GM21423 (cell line): ENCODE measurements at regions not wholly inside any gene's neighbourhood (a gene's known extent, or its start where the extent isn't known, plus 50 kb on each side); places are given as distances from the start of the nearest gene placed in this dataset.

Experiments used
- ATAC-seq: cut with Tn5 transposase; IDR thresholded peaks from one replicate; pipeline ENCODE4 v1.9.1; 2021; ENCODE audit warnings: mild to moderate bottlenecking, moderate library complexity; ENCODE audit not compliant: unreplicated experiment

DNA sequence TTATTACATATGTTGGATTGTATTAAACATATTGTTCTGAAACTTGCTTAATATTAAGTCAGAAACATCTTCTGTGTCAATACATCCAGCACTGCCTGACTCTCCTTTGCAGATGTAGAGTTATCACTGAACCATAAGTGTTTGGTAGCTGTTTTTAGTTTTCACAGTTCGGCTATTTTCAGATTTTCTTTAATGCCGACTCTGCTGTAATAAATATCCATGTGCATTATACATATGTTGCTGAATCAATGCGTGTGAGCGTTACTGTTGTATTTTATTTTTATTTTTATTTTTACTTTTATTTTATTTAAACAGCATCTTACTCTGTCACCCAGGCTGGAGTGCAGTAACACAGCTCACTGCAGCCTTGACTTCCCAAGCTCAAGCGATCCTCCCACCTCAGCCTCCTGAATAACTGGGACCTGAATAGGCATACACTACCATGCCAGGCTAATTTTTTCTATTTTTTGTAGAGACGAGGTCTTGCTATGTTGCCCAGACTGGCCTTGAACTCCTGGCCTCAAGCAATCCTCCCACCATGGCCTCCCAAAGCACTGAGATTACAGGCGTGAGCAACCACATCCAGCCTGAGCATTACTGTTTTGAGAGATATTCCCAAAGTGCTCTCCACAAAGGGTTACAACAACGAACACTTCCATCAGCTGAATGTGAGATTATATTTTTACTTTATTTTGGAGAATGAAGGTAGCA is 50.7 kb upstream of the NOCT start:
- no peak for ATAC-seq

- ATAC-seq, result no peak
These were observed 52.2 kb upstream of the NOCT start for GRCh38 chr4:138963412-138963811.

DNA sequence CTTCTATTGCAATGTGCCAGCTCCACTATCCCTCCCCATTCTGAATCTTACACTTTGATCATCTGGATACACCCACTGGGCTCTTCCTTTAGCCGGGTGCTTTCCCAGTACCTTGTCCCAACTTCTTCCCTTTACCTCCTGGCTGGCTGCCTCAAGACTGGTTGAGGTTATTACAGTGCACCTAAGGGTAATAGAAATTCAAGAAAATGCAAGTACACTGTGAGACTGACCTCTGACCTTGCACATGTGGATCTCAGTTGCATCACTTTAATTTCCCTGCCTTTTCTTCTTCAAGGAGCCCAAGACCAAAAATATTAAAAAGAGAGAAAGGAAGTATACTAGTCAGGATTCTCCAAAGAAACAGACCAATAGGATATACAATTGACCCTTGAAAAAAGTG is 53.9 kb upstream of the NOCT start:
- no peak for ATAC-seq

- ATAC-seq, result no peak
These were observed 54.5 kb upstream of the NOCT start for GRCh38 chr4:138961129-138961528.

DNA sequence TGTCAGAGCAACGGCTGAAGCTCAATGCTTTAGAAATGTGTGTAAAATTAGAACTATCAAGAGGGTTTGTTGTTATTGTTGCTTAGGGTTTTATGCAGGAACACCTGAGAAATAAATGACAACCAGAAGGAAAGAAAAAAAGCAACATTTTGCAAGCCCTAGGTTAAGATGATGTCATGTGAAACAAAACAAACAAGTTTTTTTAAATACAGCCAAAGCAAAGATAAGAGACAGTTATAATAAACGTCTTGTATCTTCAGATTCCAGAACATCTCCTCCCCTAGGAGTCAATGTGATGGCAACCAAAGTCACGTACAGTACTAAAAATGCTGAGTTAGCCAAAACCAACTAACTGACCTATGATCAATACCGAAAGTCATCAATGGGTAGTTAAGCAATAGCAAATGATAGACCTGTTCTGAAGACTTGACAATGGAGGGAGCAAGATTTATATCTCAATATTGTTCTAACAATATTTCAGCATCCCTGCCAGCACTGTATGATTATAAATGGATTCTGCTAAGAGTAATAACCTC is 55.3 kb upstream of the NOCT start:
- ATAC-seq, result no peak

DNA sequence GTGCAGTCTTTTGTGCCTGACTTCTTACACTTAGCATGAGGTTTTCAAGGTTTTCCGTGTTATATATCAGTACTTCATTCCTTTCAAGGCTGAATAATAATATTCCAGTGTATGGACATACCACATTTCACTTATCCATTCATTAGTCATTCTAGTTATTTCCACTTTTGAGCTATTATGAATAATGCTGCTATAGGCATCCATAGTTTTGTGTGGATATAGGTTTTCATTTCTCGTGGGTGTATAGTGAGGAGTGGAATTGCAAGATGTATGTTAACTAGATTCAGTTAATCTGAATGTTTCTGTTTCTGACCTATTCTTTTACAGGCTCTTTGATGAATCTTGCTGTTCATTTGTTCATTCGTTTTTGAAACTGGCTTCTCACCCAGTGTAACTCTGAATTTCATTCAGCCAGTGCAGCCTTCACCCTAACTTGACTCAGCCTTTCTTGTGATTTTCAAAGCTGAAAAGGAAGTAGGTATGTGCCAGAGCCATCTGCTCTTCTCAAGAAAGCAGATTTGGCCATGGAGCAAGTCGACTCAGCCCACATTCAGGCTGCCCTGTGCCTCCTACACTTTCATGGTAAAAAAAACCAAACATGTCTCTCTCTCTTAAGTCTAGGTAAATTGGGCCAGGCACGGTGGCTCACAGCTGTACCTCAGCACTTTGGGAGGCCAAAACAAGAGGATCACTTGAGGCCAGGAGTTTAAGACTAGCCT is 56.3 kb upstream of the NOCT start:
- no peak for ATAC-seq

- no peak for ATAC-seq
These were observed 57.1 kb upstream of the NOCT start for GRCh38 chr4:138958519-138958918.

DNA sequence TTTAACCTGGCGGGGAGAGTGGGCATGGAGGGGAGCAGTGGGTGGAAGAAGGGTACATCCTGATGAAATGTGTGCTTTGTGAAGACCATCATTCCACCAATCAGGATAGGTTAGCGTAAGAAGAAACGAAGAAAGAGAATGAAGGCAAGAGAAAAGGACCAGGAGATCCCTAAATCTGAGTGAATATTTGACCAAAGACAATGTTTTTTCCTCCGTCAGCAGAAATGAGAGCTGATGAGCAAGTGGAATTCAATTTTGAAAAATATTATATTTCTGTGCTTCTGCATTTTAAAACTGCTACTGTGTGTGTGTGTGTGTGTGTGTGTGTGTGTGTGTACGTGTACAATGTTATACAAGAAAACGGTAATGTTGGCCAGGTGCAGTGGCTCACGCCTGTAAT is 58.3 kb upstream of the NOCT start:
- no peak for ATAC-seq

GRCh38 chr4:138954428-138954827 is 61.2 kb upstream of the NOCT start:
- no peak for ATAC-seq

DNA sequence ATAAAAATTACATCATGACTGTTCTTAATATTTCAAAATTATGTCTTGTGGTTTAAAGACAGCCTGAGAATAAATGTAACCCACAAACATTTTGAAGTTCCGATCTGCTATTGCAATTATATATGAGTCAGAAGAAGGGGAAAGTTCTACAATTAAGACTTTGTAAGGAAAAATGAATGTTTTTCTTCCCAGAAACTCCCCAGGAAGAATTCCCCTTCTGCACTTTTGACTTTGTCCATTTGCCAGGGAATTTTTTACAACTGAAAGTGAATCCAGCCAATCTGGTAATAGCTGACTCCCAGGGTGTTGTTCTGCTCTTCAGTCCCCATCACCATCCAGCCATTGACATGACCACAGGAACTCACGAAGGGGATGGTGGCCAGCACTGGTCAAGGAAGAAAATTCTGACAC is 61.6 kb upstream of the NOCT start:
- no peak for ATAC-seq

- ATAC-seq, result no peak
These were observed 63.2 kb upstream of the NOCT start for GRCh38 chr4:138952411-138952810.

GRCh38 chr4:138951764-138952163 is 63.8 kb upstream of the NOCT start:
- no peak for ATAC-seq

- ATAC-seq, result no peak
These were observed 65.7 kb upstream of the NOCT start for GRCh38 chr4:138949866-138950265.

- no peak for ATAC-seq
These were observed 66.7 kb upstream of the NOCT start for GRCh38 chr4:138948918-138949317.

GRCh38 chr4:138946306-138946705 is 69.3 kb upstream of the NOCT start:
- ATAC-seq, result no peak

DNA sequence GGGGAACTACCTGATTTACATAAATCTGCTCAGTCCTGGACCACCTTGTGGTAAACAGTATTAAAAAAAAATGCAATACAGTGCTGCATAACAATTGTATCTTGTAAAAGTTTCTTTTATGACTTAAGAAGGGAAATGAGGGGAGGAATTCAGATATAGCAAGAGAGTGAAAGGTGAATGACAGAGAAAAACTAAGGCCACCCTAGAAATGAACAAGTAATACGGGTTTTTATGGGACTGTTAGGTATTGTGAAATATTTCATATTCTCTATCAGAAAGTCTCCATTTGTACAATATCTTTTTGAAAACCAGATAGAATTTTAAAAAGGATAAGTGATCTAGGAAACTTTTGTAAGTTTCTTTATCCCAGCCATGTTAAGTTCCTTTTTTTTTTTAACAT is 69.7 kb upstream of the NOCT start:
- ATAC-seq, result no peak

DNA sequence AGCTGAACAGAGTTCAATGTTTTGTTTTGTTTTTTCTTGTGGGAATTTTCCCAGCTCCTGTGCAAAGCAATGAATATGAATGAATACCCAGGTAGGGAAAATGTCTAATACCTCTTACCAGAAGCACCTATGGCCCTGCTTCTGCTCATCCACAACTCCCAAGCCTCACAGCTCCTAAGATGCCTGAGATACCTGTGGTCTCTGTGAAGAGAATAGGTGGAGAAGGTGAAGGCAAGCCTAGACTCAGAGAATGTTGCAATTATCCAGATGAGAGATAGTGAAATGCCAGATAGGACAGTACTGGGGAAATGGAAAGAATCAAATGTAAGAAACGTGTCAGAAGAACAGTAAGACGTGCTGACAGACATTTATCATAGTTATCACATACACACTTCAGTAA is 70.2 kb upstream of the NOCT start:
- ATAC-seq, result no peak

GRCh38 chr4:138943893-138944292 is 71.7 kb upstream of the NOCT start:
- no peak for ATAC-seq

DNA sequence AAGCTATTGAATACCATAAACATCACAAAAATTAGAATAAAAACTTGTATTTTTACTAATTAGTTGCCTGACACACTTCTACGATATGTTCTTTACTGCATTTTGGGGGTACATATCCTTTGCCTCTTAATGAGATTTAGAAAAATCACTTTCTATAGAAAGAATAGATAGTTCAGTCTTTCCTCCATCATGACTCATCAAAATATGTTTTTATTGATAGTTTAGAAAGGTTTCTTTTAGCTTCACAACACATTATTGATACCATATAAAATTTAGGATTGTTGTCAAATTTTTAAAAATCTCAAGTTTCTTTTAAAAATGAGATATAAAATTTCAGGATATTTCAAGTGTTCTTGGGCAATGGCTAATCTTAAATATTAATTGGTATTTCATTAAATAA is 74.5 kb upstream of the NOCT start:
- ATAC-seq, result no peak

DNA sequence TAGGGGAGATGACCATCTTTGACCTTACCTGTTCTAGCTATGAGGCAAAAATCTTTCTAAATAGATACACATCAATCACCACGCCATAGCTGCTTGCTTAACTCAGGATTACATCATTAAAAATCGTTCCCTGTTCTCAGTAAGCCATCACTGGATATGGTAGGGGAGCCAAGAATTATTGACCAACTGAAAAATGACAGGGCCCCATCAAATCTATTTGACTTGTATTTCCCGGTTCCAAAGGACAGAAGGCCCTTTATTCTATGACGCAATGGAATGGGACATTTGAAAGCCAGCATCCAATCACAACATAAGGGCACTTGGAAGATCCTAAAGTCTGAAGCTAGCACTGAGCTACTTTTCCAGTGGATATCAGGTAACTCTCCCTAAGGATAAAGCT is 75.6 kb upstream of the NOCT start:
- no peak for ATAC-seq

DNA sequence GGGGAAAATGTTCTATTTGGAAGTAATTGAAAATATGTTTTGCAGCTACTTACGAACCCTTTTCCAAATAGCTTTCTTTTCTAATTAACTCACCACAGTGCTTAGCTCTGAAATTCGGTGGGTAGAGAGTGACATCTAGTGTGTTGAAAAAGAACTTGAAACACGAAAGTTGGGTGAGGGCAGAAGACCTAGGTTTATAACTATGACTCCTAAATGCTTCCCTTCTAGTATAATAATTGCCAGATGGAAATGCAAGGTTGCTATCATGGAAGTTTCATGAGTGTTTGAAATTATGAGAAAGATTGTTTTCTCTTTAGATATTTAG is 77.3 kb upstream of the NOCT start:
- peak; percentile 68 for ATAC-seq

DNA sequence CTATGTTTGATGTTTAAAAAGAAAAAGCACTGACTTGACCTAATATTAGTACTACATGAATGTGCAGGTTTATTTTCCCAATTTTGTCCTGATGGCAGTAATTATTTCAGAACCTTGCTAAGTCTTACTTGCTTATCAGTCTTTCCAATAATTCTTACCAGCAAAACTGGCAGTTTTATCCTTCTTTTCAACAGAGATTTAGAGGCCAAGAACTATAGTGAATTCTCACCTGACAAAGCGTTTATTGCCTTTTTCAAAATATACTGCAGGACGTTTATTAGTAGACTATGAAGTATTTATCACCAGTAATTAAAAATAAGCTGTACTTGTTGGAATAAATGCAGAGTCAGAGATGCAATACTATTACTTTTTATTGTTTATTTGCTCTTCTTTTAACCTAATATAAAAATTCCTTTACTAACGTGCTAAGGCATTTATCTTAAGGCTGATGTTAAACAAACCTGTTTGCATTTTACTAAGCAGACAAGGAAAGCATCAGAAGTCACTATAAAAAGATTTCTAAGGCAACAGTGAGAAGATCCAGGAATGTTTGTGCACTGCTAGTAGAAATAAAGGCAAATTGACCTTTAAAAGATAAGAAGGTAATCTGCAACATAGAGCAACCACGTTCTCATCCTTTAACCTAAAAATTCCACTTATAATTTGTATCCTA is 80.3 kb upstream of the NOCT start:
- no peak for ATAC-seq
